GM18507 (cell line): ENCODE measurements at regions not wholly inside any gene's neighbourhood (a gene's known extent, or its start where the extent isn't known, plus 50 kb on each side); places are given as distances from the start of the nearest gene placed in this dataset.
"Not testable (repeated sequence)": the region's sequence is repeated elsewhere in the genome, so short reads cannot be mapped to it uniquely, and the experiment has no call there.

Source experiments
- DNase-seq: peaks from one replicate; pipeline ENCODE4 v3.0.0; 2011; ENCODE audit warnings: low read depth; ENCODE audit not compliant: insufficient read length; ENCODE audit errors: extremely low spot score
- FAIRE-seq: peaks from 2 replicates; lab custom pipeline; 2011; peaks lifted over from hg19 to GRCh38; lab: Jason Lieb, UNC

DNA sequence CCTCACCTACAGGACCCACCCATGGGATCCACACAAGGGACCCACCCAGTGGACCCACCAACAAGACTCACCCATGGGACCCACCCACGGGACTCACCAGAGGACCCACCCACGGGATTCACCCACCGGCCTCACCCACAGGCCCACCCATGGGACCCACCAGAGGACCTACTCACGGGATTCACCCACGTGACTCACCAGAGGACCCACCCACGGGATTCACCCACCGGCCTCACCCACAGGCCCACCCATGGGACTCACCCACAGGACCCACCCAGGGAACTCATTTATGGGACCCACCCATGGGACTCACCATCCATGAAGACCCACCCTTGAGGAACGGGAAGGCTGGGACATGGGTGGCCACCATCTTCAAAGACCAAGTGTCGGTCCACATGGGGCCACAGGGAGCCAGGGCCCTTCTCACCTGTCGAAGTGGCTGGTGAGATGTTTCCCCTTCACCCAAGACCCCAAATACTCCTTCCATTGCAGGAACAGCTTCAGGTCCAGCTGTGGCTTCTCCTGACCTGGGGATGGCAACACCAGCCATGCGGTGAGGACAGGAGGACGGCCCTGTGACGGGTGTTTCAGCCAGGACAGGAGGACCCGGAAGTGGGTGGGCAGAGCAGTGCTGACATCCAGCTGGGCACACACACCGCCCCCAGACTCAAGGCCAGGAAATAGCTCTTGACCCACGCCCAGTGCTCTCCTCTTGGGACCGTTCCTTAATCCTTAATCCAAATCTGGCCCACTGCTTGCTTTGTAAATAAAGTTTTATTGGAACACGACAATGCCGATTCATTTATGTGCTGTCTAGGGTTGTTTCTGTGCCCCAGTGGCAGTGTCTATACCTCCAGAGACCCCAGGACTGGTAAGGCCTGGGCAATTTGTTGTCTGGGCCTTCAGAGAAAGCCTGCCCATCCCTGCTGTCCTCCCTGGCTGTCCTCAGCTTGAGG is 1005.1 kb downstream of the BRD1 start:
- DNase-seq, result no peak
- FAIRE-seq, result no peak

DNA sequence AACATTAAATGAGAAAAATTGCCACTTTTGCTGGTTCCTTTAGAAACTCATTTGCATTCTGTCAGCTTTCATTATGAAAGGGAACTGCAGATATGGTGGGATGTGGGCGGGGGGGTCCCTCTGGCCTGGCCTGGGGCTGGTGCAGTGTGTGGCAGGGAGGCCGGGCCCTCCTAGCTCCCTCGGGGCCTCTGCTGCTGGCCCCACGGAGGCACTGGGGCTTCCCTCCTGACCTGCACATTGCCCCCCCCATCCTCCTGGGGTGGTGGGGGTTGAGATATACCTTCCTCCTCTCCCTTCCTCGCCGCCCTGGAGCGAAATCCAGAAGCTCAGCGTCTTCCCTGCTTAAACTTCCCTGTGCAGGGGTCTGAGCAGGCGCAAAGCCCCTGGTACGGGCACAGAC is 1005.9 kb downstream of the BRD1 start:
- DNase-seq, result no peak

DNA sequence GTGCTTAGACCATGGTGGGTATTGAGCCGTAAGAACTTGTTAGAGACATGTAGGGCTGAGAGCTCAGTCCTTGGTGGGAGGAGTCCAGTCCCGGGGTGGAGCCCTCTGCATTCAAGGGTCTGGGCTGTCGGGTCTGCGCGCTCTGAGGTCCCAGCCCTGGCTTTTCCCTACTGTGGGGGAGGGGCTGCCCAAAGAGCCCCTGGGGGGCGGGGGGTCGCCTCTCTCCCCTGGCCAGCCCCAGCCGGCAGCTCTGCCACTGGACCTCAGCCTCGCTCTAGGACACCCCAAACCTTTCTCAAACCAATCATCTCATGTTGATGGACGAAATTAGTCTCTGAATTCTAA is 1006.4 kb downstream of the BRD1 start:
- DNase-seq (no peak), FAIRE-seq (no peak)

More for the DNA sequence above, 1005.9 kb downstream of the BRD1 start:
- no peak for FAIRE-seq

DNA sequence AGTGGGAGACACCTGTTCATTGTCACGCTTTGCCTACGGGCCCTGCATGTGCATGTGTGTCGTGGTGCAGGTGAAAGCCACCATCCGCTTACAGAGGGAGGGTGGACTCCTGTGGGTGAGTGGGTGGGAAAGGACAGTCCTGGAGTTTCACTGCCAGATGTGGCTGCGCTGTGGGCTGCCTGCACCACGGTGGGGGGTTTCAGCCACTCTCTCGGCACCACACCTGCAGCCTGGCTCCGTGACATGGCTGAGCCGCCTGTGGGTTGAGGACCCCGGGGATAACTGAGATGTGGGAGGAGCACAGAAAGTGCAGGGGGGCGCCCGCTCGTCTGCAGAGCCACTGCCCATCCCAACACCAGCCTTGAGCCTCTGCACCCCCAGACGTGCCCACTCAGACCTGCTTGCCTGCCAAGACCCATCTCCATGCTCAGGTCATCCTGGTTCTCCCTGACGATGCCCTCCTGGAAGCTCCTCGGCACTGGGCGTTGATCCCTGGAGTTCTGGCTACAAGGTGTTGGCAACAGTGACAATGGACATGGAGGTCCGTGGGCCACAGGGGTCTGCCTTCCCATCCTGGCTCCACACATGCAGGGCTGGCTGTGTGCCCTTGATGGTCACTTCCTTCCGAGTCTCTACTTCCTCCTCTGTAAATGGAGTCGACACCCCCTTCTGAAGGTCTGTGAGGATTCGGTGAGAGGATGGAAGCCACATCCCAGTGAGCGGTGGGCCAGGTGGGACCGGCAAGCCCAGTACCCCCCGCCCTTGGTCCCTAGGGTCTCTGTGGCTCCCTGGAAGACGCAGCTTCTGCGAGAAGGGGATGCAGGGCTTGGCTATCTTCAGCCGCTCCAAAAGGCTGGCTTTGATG is 1007.0 kb downstream of the BRD1 start:
- DNase-seq (no peak), FAIRE-seq (no peak)

DNA sequence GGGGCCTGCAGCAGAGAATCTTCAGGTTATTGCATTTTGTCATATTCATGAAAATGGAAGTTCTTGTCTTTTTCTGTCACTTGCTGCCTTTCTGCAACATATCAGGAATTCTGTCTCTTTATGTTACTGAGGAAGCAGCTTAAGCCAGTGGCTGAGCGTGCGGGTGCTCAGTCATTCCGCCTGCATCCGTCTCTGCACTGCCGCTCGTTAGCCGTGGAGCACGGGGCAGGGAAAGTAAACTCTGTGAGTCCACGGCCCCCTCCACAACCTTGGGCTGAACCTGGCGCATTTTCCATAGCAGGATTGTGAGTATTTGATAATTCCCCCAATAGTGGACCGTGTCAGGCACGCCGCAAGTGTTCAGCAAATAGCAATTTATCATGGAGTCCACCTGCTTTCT is 1007.7 kb downstream of the BRD1 start:
- no peak for DNase-seq
- FAIRE-seq, result no peak

DNA sequence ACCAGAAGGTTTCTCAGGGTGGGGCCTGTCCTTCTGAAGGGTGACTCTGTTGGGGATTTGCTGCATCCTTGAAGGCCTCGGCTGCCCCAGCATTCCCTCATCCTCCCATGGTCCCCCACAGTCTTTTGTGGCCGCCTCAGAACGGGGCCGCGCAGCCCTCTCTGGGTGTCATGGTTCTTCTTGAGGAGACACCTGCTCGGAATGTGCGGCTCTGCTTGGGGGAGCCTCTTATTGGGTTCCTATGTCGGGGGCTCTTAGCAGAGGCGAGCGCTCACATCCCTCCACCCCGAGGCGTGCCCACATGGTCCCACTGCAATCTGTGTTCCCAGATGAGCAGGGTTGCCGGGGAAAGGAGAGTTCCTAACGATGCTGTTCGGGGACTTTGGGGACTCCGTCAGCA is 1008.4 kb downstream of the BRD1 start:
- FAIRE-seq (no peak), DNase-seq (no peak)

DNA sequence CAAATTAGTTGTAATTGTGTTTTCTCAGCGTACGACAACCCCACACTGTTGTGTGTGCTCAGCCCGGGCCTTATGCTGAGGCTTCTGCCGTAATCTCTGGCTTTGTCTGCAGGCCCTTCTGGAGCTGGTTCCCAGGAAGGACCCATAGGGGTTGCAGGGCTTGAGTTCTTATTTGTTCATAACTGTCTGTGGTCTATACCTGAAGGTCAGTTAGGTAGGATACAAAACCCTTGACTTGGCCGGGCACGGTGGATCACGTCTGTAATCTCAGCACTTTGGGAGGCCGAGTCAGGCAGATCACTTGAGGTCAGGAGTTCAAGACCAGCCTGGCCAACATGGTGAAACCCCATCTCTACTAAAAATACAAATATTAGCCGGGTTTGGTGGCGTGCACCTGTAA is 1010.2 kb downstream of the BRD1 start:
- not testable (repeated sequence) for DNase-seq, FAIRE-seq

DNA sequence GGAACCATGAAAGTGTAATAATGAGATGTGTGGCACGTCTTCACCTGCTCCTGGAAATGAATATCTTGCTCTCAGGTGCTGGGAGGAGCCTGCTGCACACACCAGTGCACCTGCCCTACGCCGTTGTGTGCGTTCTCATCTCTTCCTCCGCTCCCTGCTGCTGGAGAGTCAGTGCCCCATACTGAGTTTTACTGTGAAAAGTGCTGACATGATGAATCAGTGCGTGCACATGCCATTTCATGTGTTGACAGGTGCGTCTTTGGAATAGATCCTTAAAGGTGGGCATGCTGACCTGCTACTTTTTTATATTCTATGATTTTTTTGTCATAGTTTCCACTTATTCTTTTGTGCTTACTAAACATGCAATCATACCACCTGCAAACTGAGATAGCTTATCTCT is 1015.8 kb downstream of the BRD1 start:
- FAIRE-seq (no peak), DNase-seq (no peak)

DNA sequence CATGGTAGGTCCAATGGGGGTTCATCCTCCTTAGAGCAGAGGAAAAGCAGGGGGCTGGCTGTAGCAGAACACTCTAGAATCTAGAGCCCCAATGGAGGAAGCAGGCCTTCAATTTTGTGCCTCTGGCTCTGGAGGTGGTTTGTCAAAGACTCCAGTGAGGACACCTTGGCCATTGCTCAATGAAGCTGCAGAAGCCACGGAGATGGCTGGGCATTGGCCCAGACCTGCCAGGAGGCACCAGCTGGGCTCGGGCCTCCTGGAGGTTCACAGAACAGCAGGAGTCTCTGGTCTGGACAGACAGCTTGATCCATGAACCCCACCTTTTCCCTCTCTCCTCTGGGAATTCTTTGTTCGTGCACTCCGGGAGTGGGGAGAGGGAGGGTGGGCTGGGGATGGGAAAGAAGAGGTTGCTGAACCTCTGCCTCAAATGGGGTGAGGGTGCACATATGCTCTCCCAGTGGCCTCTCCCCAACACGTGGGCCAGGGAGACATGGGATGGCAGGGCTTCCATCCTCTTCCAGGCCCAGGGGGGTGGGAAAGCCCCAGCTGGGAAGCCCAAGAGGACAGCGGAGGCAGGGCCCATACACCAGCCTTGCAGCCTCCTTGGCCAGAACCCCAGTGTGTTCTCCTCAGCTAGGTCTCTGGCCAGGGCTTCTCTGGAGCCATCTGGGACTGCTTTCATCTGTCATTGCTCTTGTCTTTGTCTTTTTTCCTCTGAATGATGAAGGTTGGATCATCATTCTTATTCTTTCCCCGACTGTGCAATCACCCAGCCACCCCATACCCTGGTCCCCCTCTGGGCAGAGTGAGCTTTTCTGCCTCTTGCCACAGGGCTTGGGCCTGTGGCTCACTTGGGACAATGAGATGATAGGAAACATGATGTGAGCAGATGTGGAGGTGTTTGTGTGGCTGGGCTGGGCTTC is 1019.4 kb downstream of the BRD1 start:
- no peak for DNase-seq
- FAIRE-seq, result no peak

DNA sequence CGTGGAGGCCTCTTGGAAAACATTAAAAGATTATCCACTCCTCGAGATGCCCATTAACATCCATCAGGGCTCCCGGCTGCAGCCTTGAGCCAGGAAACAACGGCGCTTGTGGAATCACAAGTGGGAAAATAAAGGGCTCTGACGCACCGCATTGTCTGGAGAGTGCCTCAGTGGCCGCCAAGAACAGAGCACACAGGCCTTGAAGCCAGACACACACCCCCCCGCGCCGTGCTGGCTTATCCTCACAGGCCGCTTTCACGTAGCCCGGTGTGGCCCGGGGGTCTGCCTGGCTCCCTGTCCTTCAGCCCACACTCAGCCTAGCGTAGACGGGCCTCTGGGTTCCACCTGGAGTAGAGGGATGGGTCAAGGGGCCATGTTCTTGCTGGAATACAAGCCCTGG is 1020.5 kb downstream of the BRD1 start:
- no peak for DNase-seq

DNA sequence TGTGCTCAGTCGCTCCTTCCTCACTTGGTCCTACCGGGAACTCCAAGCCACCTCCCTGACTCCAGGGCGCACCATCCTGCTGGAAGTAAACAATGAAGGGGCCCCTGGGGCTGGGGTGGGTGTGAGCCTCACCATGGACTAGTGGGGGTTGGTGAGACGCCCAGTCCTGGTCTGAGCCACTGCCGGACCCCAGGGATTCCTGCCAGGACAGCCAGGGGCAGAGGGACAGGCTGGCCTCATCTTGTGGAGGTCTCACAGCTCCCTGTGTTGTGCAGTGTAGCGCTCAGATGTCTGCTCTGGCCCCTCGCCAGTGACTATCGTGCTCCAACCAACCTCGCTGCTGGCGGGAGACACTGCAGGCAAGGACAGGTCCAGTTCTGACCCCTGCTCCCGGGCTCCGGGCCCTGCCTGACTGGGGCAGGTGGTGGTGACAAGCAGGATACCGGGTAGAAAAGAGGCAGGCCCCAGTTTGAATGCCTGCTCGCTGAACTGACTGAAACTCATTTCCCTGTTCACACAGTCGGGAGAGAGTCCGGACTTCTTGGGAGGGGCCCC is 1021.4 kb downstream of the BRD1 start:
- DNase-seq (no peak), FAIRE-seq (no peak)

More for the DNA sequence above, 1020.5 kb downstream of the BRD1 start:
- no peak for FAIRE-seq

DNA sequence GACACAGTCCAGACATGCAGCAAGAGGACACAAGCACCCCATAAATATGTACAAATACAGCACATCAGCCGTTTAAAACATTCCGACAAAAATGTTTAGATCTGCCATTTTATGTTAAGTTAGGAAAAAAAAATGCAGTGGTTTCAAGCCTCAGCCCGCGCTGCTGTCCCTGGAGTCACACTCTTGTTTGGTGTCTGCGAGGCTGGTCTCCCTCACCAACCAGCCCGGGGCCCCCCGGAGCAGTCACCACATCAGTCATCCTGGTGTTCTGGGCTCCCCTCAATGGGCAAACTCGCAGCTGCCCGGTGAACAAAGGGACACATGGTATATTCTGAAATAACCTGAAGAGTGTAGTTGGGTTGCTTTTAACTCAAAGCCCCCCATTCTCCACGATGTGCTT is 1022.2 kb downstream of the BRD1 start:
- FAIRE-seq, result no peak
- no peak for DNase-seq

DNA sequence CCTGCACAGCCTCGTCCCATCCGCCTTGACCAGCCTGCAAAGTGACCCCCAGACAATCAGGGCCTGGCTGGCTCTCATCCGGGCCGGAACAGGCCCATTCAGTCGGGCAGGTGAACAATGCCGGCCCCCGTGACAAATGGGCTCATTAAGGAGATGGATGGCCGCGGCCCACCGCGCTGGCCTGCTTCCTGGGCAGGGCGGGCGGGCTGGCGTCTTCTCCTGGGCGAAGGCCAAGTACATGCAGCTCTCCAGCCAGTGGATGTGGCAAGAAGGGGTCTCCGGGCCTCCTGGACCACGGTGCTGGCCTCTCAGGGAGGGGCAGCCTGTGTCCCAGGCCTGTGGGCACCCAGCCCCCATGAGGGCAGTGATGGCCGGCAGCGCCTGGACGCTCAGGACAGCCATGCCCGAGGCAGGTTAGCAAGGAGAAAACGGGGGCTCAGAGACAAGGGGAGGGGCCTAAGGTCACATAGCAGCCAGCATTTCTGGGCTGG is 1022.8 kb downstream of the BRD1 start:
- no peak for FAIRE-seq
- no peak for DNase-seq

DNA sequence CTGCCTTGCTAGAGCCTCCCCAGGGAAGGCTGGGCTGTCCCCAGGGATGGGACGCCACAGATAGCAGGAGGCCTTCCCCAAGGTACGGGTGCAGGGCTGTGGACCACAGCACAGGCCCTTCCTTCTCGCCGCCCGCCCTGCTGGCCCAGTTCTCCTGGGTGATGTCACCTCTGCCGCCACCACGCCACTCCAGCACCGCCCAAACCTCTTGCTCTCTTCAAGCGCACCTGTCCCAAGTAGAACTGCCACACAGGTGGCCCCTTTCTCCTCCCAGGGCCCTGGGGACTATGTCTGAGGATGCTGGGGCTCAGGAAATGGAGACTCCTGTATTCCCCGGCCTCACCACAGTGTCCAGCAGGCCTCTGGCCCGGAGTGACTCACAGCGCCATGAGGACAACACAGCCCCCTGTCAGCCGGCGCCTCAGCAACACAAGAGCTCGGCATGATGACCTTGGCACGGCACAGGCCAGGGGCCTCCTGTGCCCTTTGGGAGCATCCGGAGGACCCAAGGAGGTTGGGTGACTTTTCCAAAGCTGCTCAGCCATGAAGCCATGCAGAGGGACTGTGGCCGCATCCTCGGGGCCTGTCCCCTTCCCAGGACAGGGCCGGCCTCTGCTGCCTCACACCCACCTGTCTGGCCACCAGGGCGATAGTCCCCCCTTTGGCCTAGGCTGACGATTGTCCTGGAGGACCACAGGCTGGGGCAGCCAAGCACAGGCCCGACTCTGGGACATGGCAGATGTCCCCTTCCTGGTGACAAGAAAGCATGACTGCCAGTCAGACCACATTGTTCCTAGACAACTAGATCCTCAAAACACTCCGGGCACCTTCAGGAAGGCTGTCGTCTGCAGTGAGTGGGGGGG is 1023.5 kb downstream of the BRD1 start:
- DNase-seq, result no peak
- FAIRE-seq, result no peak

DNA sequence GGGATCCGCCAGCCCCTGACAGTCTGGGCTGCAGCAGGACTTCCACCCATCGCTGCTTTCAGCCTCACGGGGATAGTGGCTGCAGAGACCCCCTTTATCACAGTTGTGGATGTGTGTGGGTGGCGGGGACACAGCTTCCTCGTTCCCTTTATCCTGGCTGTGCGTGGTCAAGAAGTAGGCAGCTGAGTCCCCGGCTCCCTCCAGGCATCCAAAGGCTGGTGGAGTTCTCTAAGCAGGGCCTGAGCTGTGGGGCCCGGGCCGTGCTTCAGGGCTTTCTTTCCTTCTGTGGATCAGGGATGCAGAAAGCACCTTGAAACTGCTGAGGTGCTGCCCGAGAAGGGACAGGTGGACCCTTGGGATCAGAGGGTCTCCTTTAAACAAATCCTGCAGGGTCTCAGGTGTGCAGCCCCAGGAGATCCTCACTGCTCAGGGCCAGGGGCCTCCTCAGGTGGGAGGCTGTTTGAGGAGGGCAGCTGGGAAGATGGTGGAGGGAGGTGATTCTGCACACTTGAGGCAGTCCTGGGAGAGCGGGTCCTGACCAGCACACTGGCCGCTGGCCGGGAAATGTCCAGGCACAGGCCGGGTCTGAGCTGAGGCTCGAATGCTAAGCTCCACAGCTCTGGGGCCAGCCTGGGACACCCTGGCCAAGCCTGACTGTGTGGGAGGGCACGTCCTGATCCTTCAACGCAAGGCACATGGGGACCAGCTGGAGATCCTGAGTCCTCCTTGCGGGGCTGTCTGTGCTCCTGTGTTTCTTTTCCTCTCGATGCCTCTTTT is 1024.3 kb downstream of the BRD1 start:
- FAIRE-seq, result no peak
- DNase-seq, result no peak

DNA sequence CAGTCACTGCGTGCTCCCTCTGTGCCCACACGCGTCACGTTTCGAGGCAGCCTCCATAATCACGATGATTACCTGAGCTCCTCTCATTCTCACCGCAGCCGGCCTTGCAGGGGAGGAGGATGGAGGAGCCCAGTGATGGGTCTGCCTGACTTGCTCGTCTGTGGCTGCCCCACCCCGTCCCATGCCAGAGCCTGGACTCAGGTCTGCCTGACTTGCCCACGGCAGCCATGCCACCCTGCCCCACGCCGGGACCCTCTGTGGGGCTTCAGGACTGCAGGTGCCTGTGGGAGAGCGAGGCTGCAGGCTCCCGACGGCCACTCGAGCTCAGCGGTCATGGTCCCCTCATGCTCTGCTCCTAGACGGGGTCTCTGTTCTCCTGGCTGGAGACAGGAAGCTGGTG is 1025.1 kb downstream of the BRD1 start:
- FAIRE-seq, result no peak

DNA sequence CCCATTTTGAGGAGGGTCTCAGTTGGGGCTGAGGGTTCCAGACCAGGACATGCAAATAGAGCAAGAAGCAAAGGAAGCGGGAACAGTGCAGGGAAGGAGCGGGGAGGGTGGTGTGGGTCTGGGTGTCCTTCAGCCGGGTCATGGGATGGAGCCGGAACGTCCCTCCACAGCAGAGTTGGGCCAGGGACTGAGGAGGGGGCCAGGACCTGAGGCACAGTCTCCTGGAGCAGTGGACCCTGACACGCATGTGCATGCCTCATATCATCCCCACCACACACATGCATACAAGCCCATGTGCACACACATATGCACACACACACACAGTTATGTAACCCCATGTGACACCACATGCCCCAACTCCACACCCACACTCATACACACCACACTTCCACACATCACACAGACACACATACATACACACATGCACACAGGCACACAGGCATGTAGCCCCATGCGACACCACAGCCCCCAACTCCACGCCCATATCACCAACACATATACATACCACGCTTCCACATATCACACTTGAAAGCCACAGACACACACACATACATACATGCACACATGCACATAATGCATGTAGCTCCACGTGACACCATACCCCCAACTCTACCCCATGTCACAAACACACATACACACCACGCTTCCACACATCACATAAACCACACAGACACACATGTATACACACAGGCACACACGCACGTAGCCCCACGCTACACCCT is 1026.6 kb downstream of the BRD1 start:
- FAIRE-seq (no peak), DNase-seq (no peak)

More for the DNA sequence above, 1025.1 kb downstream of the BRD1 start:
- no peak for DNase-seq
